ENCODE measurements at regions not wholly inside any gene's neighbourhood (a gene's known extent, or its start where the extent isn't known, plus 50 kb on each side); places are given as distances from the start of the nearest gene placed in this dataset.

DNA sequence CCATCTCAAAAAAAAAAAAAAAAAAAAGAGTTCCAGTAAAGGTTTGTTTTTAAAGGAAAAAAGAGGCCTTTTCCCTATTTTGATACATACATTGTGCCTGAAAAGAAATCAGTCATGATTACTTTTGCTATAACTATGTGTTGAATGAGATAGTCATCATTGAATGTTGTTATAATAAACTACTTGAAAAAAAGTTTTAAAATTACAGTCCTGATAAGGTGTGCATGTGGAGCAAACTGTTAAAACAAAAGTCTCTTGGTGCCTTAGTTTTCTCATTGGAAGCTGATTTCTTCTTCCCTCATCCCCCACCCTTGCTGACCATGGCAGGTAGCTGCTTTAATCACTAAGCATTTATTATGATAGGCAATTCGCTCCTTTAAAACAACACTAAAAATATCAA is 172.3 kb upstream of the TBCA start:
- H3K4me3 Mint-ChIP-seq = no peak overlapping the region
- DNase-seq (ENCODE audit: low spot score in 2 of 2, unreplicated experiment in 2 of 2) = no peak
- H3K36me3 Mint-ChIP-seq = no peaks in the 10 kb centered on the region
- no peak for TF ChIP-seq CTCF (IDR thresholded peaks at IDR 0.05; ENCODE audit: unreplicated experiment)
- H3K4me1 Mint-ChIP-seq = peaks cover 11% of the 10 kb centered on the region
- H3K9me3 Mint-ChIP-seq = peaks cover 3% of the 10 kb centered on the region
- no peak overlapping the region for H3K27ac Mint-ChIP-seq
- H3K27me3 Mint-ChIP-seq (ENCODE audit: low read depth) = peaks cover 63% of the 10 kb centered on the region

DNA sequence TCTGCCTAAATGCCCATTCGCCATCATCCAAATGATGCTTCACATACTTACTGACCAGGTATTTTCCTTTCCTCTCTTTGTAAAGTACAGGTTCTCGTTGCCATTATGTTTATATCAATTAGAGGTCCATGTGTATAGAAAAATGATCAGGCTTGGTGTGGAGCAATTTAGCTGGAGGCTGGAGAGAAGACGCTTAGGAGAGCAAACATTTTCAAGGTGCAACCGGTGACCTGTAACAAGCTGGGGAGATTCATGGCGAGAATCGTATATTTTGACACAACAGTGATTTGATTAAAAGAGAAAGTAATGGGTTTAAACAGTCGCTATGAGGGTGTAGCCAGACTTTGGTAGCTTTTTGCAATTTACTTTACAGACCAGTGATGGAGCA is 170.9 kb upstream of the TBCA start:
- peaks cover 3% of the 10 kb centered on the region for H3K9me3 Mint-ChIP-seq
- no peaks in the 10 kb centered on the region for H3K36me3 Mint-ChIP-seq
- peaks cover 59% of the 10 kb centered on the region for H3K27me3 Mint-ChIP-seq (ENCODE audit: low read depth)
- TF ChIP-seq CTCF (IDR thresholded peaks at IDR 0.05; ENCODE audit: unreplicated experiment) = no peak
- peaks cover 11% of the 10 kb centered on the region for H3K4me1 Mint-ChIP-seq
- H3K27ac Mint-ChIP-seq = no peak overlapping the region
- DNase-seq (ENCODE audit: low spot score in 2 of 2, unreplicated experiment in 2 of 2) = no peak
- H3K4me3 Mint-ChIP-seq = no peak overlapping the region

- Mint-ChIP-seq H3K4me3 (no peak overlapping the region), H3K4me1 (peaks cover 11% of the 10 kb centered on the region), H3K27me3 (ENCODE audit: low read depth) (peaks cover 58% of the 10 kb centered on the region), H3K9me3 (peaks cover 5% of the 10 kb centered on the region), H3K27ac (no peak overlapping the region), H3K36me3 (peaks cover under 1% of the 10 kb centered on the region)
- TF ChIP-seq CTCF (IDR thresholded peaks at IDR 0.05; ENCODE audit: unreplicated experiment) = no peak
- no peak for DNase-seq (ENCODE audit: low spot score in 2 of 2, unreplicated experiment in 2 of 2)
These were observed 170.4 kb upstream of the TBCA start for GRCh38 chr5:77946381-77947040.

- Mint-ChIP-seq H3K36me3 (peaks cover 2% of the 10 kb centered on the region), H3K4me3 (no peak overlapping the region), H3K4me1 (peaks cover 11% of the 10 kb centered on the region), H3K9me3 (peaks cover 6% of the 10 kb centered on the region), H3K27ac (no peak overlapping the region), H3K27me3 (ENCODE audit: low read depth) (peaks cover 55% of the 10 kb centered on the region)
- TF ChIP-seq CTCF (IDR thresholded peaks at IDR 0.05; ENCODE audit: unreplicated experiment) = no peak
- DNase-seq (ENCODE audit: low spot score in 2 of 2, unreplicated experiment in 2 of 2) = no peak
These were observed 169.7 kb upstream of the TBCA start for GRCh38 chr5:77945874-77946273.

DNA sequence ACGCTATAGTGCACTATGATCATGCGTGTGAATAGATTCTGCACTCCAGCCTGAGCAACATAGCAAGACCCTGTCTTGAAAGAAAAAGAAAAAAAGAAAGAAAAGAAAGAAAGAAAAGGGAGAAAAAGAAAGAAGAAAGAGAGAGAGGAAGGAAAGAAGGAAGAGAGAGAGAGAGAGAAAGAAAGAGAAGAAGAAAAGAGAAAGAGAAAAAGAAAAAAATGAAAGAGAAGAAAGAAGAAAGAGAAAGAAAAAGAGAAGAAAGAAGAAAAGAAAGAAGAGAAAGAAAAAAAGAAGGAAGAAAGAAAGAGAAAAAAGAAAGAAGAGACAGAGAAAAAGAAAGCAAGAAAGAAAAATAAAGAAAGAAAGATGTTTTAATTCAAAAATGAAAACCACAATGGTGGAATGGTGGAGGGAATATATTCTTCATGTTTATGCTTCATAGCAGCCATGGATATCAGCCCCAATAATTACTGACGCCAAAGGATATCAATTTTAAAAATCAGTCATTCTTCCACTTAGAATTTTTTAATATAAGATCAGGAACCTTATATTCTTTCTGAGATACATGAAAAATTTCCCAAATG is 168.7 kb upstream of the TBCA start:
- Mint-ChIP-seq H3K27me3 (ENCODE audit: low read depth) (peaks cover 50% of the 10 kb centered on the region), H3K36me3 (peaks cover 4% of the 10 kb centered on the region), H3K4me3 (no peak overlapping the region), H3K27ac (no peak overlapping the region), H3K4me1 (peaks cover 11% of the 10 kb centered on the region), H3K9me3 (peaks cover 15% of the 10 kb centered on the region)
- no peak for TF ChIP-seq CTCF (IDR thresholded peaks at IDR 0.05; ENCODE audit: unreplicated experiment)
- DNase-seq (ENCODE audit: low spot score in 2 of 2, unreplicated experiment in 2 of 2) = no peak

All from mesothelial cell of epicardium (in vitro differentiated cells).